Progenitor cell of endocrine pancreas (in vitro differentiated cells): ENCODE measurements at regions not wholly inside any gene's neighbourhood (a gene's known extent, or its start where the extent isn't known, plus 50 kb on each side); places are given as distances from the start of the nearest gene placed in this dataset.

ENCODE experiments used
- DNase-seq: peaks from one replicate; pipeline ENCODE4 v3.0.0; 2021; ENCODE audit warnings: low spot score; ENCODE audit not compliant: unreplicated experiment
- H3K27ac Mint-ChIP-seq: 2 replicates; pipeline ENCODE4 v1.8.0; 2021; ENCODE audit warnings: mild to moderate bottlenecking, moderate library complexity, mixed read lengths
- H3K27me3 Mint-ChIP-seq: 2 replicates; pipeline ENCODE4 v1.8.0; 2021; ENCODE audit warnings: mixed read lengths
- H3K36me3 Mint-ChIP-seq: 2 replicates; pipeline ENCODE4 v1.8.0; 2022; ENCODE audit warnings: mixed read lengths; ENCODE audit not compliant: insufficient read depth
- H3K4me1 Mint-ChIP-seq: 2 replicates; pipeline ENCODE4 v1.8.0; 2021; ENCODE audit warnings: low read depth, mixed read lengths
- H3K4me3 Mint-ChIP-seq: 2 replicates; pipeline ENCODE4 v1.8.0; 2021; ENCODE audit warnings: low read depth, mild to moderate bottlenecking, moderate library complexity, mixed read lengths
- H3K9me3 Mint-ChIP-seq: 2 replicates; pipeline ENCODE4 v1.8.0; 2021; ENCODE audit warnings: low read depth, mixed read lengths
- CTCF ChIP-seq: fragments of 200-600 bp; sonication (generic); IDR thresholded peaks from one replicate; pipeline ENCODE4 v1.5.0; 2021; ENCODE audit warnings: antibody characterized with exemption, mild to moderate bottlenecking; ENCODE audit not compliant: unreplicated experiment

GRCh38 chr16:59878479-59878878, 1144.4 kb upstream of the GOT2 start:
- no peaks in the 10 kb centered on the region for H3K27me3 Mint-ChIP-seq
- H3K36me3 Mint-ChIP-seq = no peaks in the 10 kb centered on the region
- TF ChIP-seq CTCF = no peak
- H3K9me3 Mint-ChIP-seq = no peaks in the 10 kb centered on the region
- no peak overlapping the region for H3K4me3 Mint-ChIP-seq
- peaks cover 8% of the 10 kb centered on the region for H3K4me1 Mint-ChIP-seq
- H3K27ac Mint-ChIP-seq = peak overlapping the region; percentile 51
- no peak for DNase-seq

DNA sequence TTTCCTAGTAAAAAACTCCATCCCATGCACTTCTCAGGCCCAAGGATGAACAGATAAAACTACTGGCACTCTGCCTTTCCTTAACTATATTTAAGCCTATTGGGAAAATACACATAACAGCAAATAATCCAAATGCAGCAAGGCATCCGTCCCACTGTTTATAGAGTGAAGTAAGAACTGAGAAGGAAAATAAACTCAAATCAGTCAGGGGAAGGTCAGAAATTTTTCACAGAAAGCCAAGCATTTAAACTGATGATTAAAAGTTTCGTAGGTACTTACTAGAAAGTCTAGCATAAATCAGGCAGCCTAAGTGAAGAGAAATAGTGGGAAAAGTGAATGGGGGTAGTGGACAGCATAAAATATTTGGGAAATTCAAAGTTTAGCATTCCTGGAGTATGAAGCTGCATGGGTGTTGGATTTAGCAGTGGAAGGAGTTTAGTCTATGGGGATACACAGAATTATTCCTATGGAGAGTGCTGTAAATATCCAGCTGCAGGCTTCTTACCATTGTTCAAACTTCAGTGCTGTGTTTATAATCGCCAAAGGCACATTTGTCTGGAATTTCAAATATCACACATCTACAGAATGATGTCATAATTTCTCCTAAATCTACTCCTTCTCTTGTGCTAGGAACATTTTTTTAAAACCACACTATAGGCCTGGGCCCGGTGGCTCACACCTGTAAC, 1131.0 kb upstream of the GOT2 start:
- TF ChIP-seq CTCF = no peak
- Mint-ChIP-seq H3K27ac (no peak overlapping the region), H3K4me3 (no peak overlapping the region), H3K4me1 (no peaks in the 10 kb centered on the region), H3K9me3 (no peaks in the 10 kb centered on the region), H3K27me3 (no peaks in the 10 kb centered on the region), H3K36me3 (no peaks in the 10 kb centered on the region)
- no peak for DNase-seq

GRCh38 chr16:59859676-59860402, 1125.7 kb upstream of the GOT2 start:
- Mint-ChIP-seq H3K27me3 (no peaks in the 10 kb centered on the region), H3K4me3 (no peak overlapping the region), H3K27ac (no peak overlapping the region), H3K4me1 (no peaks in the 10 kb centered on the region), H3K36me3 (no peaks in the 10 kb centered on the region), H3K9me3 (no peaks in the 10 kb centered on the region)
- no peak for DNase-seq
- no peak for TF ChIP-seq CTCF

DNA sequence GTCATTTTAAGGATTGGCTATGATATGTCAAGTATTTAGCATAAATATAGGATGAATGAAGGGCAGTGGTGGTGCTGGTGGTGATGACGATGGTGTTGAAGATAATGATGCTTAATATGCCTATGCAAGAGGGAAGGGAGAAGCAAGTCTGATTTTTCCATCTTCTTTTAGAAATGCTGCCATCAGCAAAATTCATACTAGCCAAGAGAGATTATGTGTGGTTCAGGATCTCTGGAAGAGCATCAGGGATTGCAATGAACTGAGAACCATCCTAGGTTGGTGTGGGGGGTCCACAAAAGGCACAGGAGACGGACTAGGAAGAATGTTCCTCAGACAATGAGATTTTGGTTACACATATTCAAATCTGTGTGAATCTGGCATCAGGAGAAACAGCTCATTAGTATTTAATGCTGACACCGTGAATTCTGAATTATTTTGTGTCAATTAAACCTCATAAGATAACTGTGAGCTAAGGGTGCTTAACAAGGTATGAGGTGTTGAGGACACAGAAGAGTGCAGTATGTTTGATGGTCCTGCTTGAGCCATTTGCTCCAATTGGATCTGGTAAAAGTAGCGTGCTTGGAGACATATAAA, 1120.8 kb upstream of the GOT2 start:
- Mint-ChIP-seq H3K27ac (no peak overlapping the region), H3K27me3 (no peaks in the 10 kb centered on the region), H3K36me3 (no peaks in the 10 kb centered on the region), H3K4me1 (no peaks in the 10 kb centered on the region), H3K9me3 (no peaks in the 10 kb centered on the region), H3K4me3 (no peak overlapping the region)
- DNase-seq = no peak
- no peak for TF ChIP-seq CTCF

DNA sequence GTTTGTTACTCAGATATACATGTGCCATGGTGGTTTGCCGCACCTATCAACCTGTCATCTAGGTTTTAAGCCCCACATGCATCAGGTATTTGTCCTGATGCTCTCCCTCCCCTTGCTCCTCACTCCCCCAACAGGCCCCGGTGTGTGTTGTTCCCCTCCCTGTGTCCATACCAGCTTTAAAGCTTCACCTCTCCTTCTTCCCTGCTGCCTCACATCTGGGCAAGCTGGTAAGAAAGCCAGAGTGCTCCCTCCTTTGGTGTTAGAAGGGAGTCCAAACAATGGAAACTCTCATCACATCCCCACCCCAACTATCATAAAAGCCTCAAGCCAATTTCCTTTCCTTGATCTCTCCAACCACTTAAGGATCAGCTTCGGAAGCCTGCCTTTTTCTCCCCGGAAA, 1115.6 kb upstream of the GOT2 start:
- H3K27me3 Mint-ChIP-seq = no peaks in the 10 kb centered on the region
- no peaks in the 10 kb centered on the region for H3K9me3 Mint-ChIP-seq
- DNase-seq = no peak
- no peaks in the 10 kb centered on the region for H3K4me1 Mint-ChIP-seq
- no peak overlapping the region for H3K27ac Mint-ChIP-seq
- no peak overlapping the region for H3K4me3 Mint-ChIP-seq
- no peak for TF ChIP-seq CTCF
- H3K36me3 Mint-ChIP-seq = no peaks in the 10 kb centered on the region
